Kidney epithelial cell (primary cell): ENCODE measurements at regions not wholly inside any gene's neighbourhood (a gene's known extent, or its start where the extent isn't known, plus 50 kb on each side); places are given as distances from the start of the nearest gene placed in this dataset.
A peak's percentile ranks its signal among the peaks of the same experiment; 100 is the strongest.

ENCODE experiments used
- DNase-seq: peaks from one replicate; pipeline ENCODE4 v3.0.0-alpha.2; 2010; ENCODE audit warnings: low read depth
- H3K27me3 ChIP-seq: 2 replicates; pipeline ENCODE4 v1.6.0; 2011; ENCODE audit warnings: low read length; ENCODE audit not compliant: control insufficient read depth, insufficient read depth
- H3K36me3 ChIP-seq: 2 replicates; pipeline ENCODE4 v1.5.1; 2011; ENCODE audit warnings: low read length; ENCODE audit not compliant: control insufficient read depth, insufficient read depth
- H3K4me3 ChIP-seq: 2 replicates; pipeline ENCODE4 v1.5.1; 2011; ENCODE audit warnings: low read depth, mild to moderate bottlenecking, control low read depth, low read length
- TF ChIP-seq, protein P1 (sequence below): IDR thresholded peaks from 2 replicates; pipeline ENCODE4 v1.5.1; 2011; ENCODE audit warnings: mild to moderate bottlenecking, moderate library complexity, low read length, control low read depth, inconsistent platforms; ENCODE audit not compliant: insufficient read depth, poor library complexity, severe bottlenecking

DNA sequence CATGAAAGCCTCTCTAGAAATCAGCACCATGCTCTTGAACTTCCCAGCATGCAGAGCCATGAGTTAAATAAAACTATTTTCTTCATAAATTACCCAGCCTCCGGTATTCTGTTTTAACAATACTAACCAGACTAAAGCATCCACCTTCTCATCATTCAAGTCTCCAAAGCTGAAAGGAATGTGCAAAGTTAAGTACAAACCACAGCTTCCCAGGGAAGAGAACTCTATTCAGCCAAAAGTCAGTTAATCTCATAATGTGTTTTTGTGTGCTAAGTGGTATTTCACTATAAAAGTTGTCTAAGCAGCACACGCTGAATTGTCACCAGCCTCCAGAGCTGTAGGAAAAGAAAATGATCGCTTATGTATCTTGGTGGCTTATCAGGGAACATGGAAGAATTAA lies 135.5 kb upstream of the KCNH8 start:
- Histone ChIP-seq H3K36me3 (no peaks in the 10 kb centered on the region), H3K27me3 (no peaks in the 10 kb centered on the region), H3K4me3 (no peak overlapping the region)
- no peak for DNase-seq
- TF ChIP-seq, protein P1, sequence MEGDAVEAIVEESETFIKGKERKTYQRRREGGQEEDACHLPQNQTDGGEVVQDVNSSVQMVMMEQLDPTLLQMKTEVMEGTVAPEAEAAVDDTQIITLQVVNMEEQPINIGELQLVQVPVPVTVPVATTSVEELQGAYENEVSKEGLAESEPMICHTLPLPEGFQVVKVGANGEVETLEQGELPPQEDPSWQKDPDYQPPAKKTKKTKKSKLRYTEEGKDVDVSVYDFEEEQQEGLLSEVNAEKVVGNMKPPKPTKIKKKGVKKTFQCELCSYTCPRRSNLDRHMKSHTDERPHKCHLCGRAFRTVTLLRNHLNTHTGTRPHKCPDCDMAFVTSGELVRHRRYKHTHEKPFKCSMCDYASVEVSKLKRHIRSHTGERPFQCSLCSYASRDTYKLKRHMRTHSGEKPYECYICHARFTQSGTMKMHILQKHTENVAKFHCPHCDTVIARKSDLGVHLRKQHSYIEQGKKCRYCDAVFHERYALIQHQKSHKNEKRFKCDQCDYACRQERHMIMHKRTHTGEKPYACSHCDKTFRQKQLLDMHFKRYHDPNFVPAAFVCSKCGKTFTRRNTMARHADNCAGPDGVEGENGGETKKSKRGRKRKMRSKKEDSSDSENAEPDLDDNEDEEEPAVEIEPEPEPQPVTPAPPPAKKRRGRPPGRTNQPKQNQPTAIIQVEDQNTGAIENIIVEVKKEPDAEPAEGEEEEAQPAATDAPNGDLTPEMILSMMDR = no peak

DNA sequence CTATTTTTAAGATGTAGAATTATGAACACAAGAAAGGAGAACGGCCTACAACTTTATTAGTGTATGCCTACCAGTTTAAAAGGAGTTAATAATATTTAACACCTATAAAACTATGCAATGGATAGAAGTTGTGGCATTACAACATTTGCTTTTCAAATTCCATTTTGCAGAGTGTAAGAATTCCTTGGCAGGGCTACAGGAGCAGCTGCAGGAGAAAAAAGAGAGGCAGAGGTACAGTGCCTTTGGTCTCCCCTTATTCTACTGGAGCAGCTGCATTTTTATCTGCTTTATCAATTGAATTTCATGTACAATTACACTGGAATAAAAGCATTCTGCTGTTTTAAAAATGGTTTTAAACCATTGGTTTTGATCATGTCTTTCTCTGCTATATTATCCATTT lies 145.7 kb upstream of the KCNH8 start:
- Histone ChIP-seq H3K36me3 (no peaks in the 10 kb centered on the region), H3K27me3 (no peaks in the 10 kb centered on the region), H3K4me3 (no peak overlapping the region)
- TF ChIP-seq, protein P1 = no peak
- DNase-seq = no peak

GRCh38 chr3:18998069-18998468 lies 150.2 kb upstream of the KCNH8 start:
- H3K27me3 ChIP-seq = no peaks in the 10 kb centered on the region
- H3K36me3 ChIP-seq = no peaks in the 10 kb centered on the region
- no peak for DNase-seq
- TF ChIP-seq, protein P1 = no peak
- no peak overlapping the region for H3K4me3 ChIP-seq

DNA sequence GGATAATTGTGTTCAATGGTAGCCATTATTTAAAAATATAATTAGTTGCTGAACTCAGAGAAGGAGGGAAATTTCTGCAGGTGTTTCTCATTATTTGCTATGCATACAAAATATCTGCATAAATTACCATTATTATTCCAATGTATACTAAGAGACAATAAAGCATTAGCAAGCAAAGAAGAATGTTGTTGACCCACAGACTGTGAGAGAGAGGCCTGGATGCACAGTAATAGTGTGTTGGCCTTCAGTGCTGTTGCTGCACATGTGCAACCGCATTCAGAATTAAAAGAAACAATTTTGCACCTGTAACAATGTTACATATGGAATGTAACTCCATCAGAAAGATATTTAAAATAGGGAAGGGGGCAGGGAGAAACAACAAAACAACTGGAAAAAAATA lies 155.6 kb upstream of the KCNH8 start:
- DNase-seq = no peak
- TF ChIP-seq, protein P1 = no peak
- Histone ChIP-seq H3K27me3 (no peaks in the 10 kb centered on the region), H3K4me3 (no peak overlapping the region), H3K36me3 (no peaks in the 10 kb centered on the region)

GRCh38 chr3:18989237-18989795 lies 159.0 kb upstream of the KCNH8 start:
- DNase-seq = no peak
- no peaks in the 10 kb centered on the region for H3K36me3 ChIP-seq
- TF ChIP-seq, protein P1 = no peak
- no peaks in the 10 kb centered on the region for H3K27me3 ChIP-seq
- H3K4me3 ChIP-seq = no peak overlapping the region

DNA sequence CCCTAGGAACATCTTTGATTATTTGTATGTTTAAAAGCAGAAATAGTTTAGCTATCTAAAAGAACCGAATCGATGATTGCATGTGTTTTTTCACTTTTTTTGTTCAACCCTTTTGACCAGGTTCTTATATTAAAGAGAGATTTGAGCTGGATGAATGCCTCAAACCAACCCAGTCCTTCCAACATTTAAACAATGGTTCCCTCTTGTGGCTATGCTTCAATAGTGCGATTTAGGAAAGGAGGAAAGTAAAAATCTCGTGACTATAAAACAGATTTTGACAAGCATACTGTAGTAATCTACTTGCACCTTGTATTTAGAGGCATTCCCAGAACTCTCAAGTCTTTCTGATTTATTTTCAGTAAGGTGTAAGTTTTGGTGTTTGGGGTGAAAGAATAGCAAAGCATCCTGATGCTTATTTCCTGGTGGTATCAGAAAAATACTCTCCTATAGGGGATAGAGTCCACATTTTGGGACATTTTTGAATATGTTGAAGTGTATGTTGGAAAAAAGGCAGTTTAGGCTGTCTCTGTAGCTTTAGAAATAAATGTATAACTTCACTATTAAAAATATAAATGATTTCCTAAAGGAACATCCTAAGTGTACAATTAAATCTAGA lies 159.6 kb upstream of the KCNH8 start:
- Histone ChIP-seq H3K36me3 (no peaks in the 10 kb centered on the region), H3K4me3 (no peak overlapping the region), H3K27me3 (no peaks in the 10 kb centered on the region)
- TF ChIP-seq, protein P1 = peak; percentile 51
- no peak for DNase-seq
